H1 (cell line): ENCODE measurements at regions not wholly inside any gene's neighbourhood (a gene's known extent, or its start where the extent isn't known, plus 50 kb on each side); places are given as distances from the start of the nearest gene placed in this dataset.

Experiments used
- CTCF ChIA-PET: fragments of 300-600 bp; sonication (Branson Sonifier 250); formaldehyde crosslinking; loops from one replicate; lab custom pipeline; 2021; ENCODE audit not compliant: partially characterized antibody; lab: Charles Lee
- POLR2A ChIA-PET: fragments of 300-600 bp; sonication (Branson Sonifier 250); formaldehyde crosslinking; loops from one replicate; lab custom pipeline; 2021; ENCODE audit warnings: inconsistent platforms; ENCODE audit not compliant: partially characterized antibody; lab: Charles Lee
- DNase-seq, 2 experiments: peaks; one replicate each; pipeline versions ENCODE4 v3.0.0 to v3.0.0-alpha.2; 2010 to 2022; ENCODE audit warnings: low spot score in 2 of 2, low read depth in 1 of 2, mixed read lengths in 1 of 2
- FAIRE-seq: peaks from 2 replicates; lab custom pipeline; 2011; peaks lifted over from hg19 to GRCh38; lab: Jason Lieb, UNC
- H2AFZ ChIP-seq: 2 replicates; pipeline ENCODE4 v1.8.1; 2012; ENCODE audit warnings: low read length, inconsistent platforms
- H2AK5ac ChIP-seq: 2 replicates; pipeline ENCODE4 v1.6.1; 2013; ENCODE audit warnings: low read depth, low read length
- H2BK120ac ChIP-seq: replicated peaks from 2 replicates; pipeline ENCODE3; 2013; ENCODE audit warnings: low read depth, low read length, inconsistent platforms
- H2BK12ac ChIP-seq: 2 replicates; pipeline ENCODE4 v1.6.1; 2013; ENCODE audit warnings: low read depth, low read length
- H2BK15ac ChIP-seq: 2 replicates; pipeline ENCODE4 v1.6.1; 2013; ENCODE audit warnings: low read length
- H2BK20ac ChIP-seq: 2 replicates; pipeline ENCODE4 v1.6.1; 2013; ENCODE audit warnings: low read length
- H2BK5ac ChIP-seq: 2 replicates; pipeline ENCODE4 v1.6.1; 2013; ENCODE audit warnings: low read depth, low read length
- H3K14ac ChIP-seq: 2 replicates; pipeline ENCODE4 v1.6.1; 2013; ENCODE audit warnings: inconsistent platforms; ENCODE audit not compliant: insufficient read length
- H3K18ac ChIP-seq: 2 replicates; pipeline ENCODE4 v1.6.1; 2013; ENCODE audit warnings: low read length; ENCODE audit errors: extremely low read depth
- H3K23ac ChIP-seq: 2 replicates; pipeline ENCODE4 v1.6.1; 2013; ENCODE audit warnings: inconsistent platforms; ENCODE audit not compliant: insufficient read length
- H3K23me2 ChIP-seq: 2 replicates; pipeline ENCODE4 v1.6.1; 2013; ENCODE audit warnings: low read depth, low read length
- H3K27ac ChIP-seq: 2 replicates; pipeline ENCODE4 v1.6.1; 2011; ENCODE audit warnings: low read depth, low read length, inconsistent platforms
- H3K27me3 ChIP-seq, 4 experiments: replicated peaks in 1 of 4; 1 replicate in 1 of 4; 2 replicates in 3 of 4; pipeline versions ENCODE4 v1.6.1 to v1.8.1; 2011 to 2013; ENCODE audit warnings: low read length in 3 of 4, mild to moderate bottlenecking in 3 of 4, inconsistent platforms in 2 of 4, mixed read lengths in 2 of 4, moderate library complexity in 1 of 4; ENCODE audit not compliant: control insufficient read depth in 3 of 4, insufficient read depth in 3 of 4; ENCODE audit errors: extremely low read depth in 1 of 4
- H3K36me3 ChIP-seq, 4 experiments: 2 replicates each; pipeline versions ENCODE4 v1.6.1 to v1.8.1; 2011 to 2013; ENCODE audit warnings: mild to moderate bottlenecking in 4 of 4, low read length in 3 of 4, moderate library complexity in 2 of 4, control low read depth in 1 of 4, inconsistent platforms in 1 of 4; ENCODE audit not compliant: insufficient read depth in 4 of 4, control insufficient read depth in 2 of 4
- H3K4ac ChIP-seq: replicated peaks from 2 replicates; pipeline ENCODE3; 2013; ENCODE audit warnings: low read length, low read depth, mixed read lengths, inconsistent platforms; ENCODE audit not compliant: insufficient read length
- H3K4me1 ChIP-seq, 4 experiments: replicated peaks in 1 of 4; 1 replicate in 1 of 4; 2 replicates in 3 of 4; pipeline versions ENCODE4 v1.6.1 to v1.8.1; 2011 to 2013; ENCODE audit warnings: low read length in 3 of 4, inconsistent platforms in 2 of 4, mixed read lengths in 1 of 4; ENCODE audit not compliant: insufficient read depth in 4 of 4, control insufficient read depth in 3 of 4
- H3K4me2 ChIP-seq, 2 experiments: 2 replicates each; pipeline versions ENCODE4 v1.6.1 to v1.8.1; 2011 to 2013; ENCODE audit warnings: low read depth in 2 of 2, low read length in 2 of 2, control low read depth in 1 of 2, inconsistent platforms in 1 of 2, mild to moderate bottlenecking in 1 of 2; ENCODE audit not compliant: insufficient read depth in 1 of 2
- H3K4me3 ChIP-seq, 4 experiments: fragments of 200-600, 300-600 bp in 1 of 4; sonication (generic), shearing (Covaris generic), sonication (Bioruptor Twin) in 1 of 4; 2 replicates each; pipeline versions ENCODE4 v1.5.1 to v1.8.1; 2011 to 2016; ENCODE audit warnings: low read length in 4 of 4, low read depth in 3 of 4, control low read depth in 2 of 4, inconsistent platforms in 2 of 4, mild to moderate bottlenecking in 2 of 4, mixed read lengths in 1 of 4, moderate library complexity in 1 of 4; ENCODE audit not compliant: insufficient read depth in 2 of 4; ENCODE audit errors: extremely low read depth in 1 of 4
- H3K56ac ChIP-seq: replicated peaks from 2 replicates; pipeline ENCODE3; 2013; ENCODE audit warnings: low read depth, mild to moderate bottlenecking, mixed read lengths, low read length, inconsistent platforms; ENCODE audit not compliant: insufficient read length
- H3K79me1 ChIP-seq: 2 replicates; pipeline ENCODE4 v1.6.1; 2013; ENCODE audit warnings: low read depth, low read length, control low read depth
- H3K79me2 ChIP-seq, 2 experiments: 2 replicates each; pipeline versions ENCODE4 v1.6.1 to v1.8.1; 2012 to 2013; ENCODE audit warnings: low read length in 2 of 2, mild to moderate bottlenecking in 2 of 2, inconsistent platforms in 1 of 2; ENCODE audit not compliant: insufficient read depth in 2 of 2, control insufficient read depth in 1 of 2
- H3K9ac ChIP-seq, 4 experiments: replicated peaks in 1 of 4; 1 replicate in 1 of 4; 2 replicates in 3 of 4; pipeline versions ENCODE4 v1.6.1 to v1.8.1; 2011 to 2013; ENCODE audit warnings: low read depth in 3 of 4, low read length in 3 of 4, control low read depth in 2 of 4, mild to moderate bottlenecking in 2 of 4, moderate library complexity in 2 of 4, inconsistent platforms in 1 of 4; ENCODE audit errors: extremely low read depth in 1 of 4
- H3K9me3 ChIP-seq, 2 experiments: 2 replicates each; pipeline versions ENCODE4 v1.6.1 to v1.8.1; 2012 to 2013; ENCODE audit warnings: mild to moderate bottlenecking in 2 of 2, moderate library complexity in 2 of 2, control low read depth in 1 of 2, inconsistent platforms in 1 of 2, low read depth in 1 of 2, low read length in 1 of 2, mixed read lengths in 1 of 2; ENCODE audit not compliant: insufficient read depth in 2 of 2
- H4K20me1 ChIP-seq, 2 experiments: replicated peaks in 1 of 2; 2 replicates each; pipeline versions ENCODE3 to v1.8.1; 2011 to 2013; ENCODE audit warnings: inconsistent platforms in 2 of 2, low read length in 2 of 2, mild to moderate bottlenecking in 1 of 2; ENCODE audit not compliant: insufficient read depth in 2 of 2, control insufficient read depth in 1 of 2
- H4K5ac ChIP-seq: 2 replicates; pipeline ENCODE4 v1.6.1; 2013; ENCODE audit warnings: low read length, low read depth, mixed read lengths, inconsistent platforms; ENCODE audit not compliant: insufficient read length
- H4K8ac ChIP-seq: 2 replicates; pipeline ENCODE4 v1.8.0; 2013; ENCODE audit warnings: mild to moderate bottlenecking, moderate library complexity, low read length, inconsistent platforms; ENCODE audit not compliant: insufficient read depth; ENCODE audit errors: extremely low read depth
- H4K91ac ChIP-seq: replicated peaks from 2 replicates; pipeline ENCODE3; 2013; ENCODE audit warnings: low read length, mixed read lengths, inconsistent platforms; ENCODE audit not compliant: insufficient read length
- WGBS, 2 experiments: shearing (Covaris generic) in 1 of 2; methylation state at CpG; one replicate each; pipeline versions ENCODE4 v1.1.6 to v1.1.7; 2013 to 2015; ENCODE audit warnings: low lambda C conversion rate in 2 of 2, mixed read lengths in 2 of 2, inconsistent platforms in 1 of 2, low coverage in 1 of 2, missing lambda C conversion rate in 1 of 2; ENCODE audit not compliant: insufficient replicate concordance in 2 of 2, insufficient coverage in 1 of 2, insufficient read length in 1 of 2; ENCODE audit errors: extremely low coverage in 1 of 2, missing lambda C conversion rate in 1 of 2; 5-methylcytosine and 5-hydroxymethylcytosine counted together

- Histone ChIP-seq H4K91ac (no peak overlapping the region), H2AFZ (no peak overlapping the region), H2BK5ac (no peak overlapping the region), H2BK12ac (no peak overlapping the region), H3K27me3 (no peaks in the 10 kb centered on the region; a peak in 1 of 7 replicates), H3K4ac (no peak overlapping the region), H2BK20ac (no peak overlapping the region), H3K79me2 (no peaks in the 10 kb centered on the region), H3K4me3 (no peak overlapping the region), H3K23me2 (no peaks in the 10 kb centered on the region; the same call in 1 of the 2 replicates), H3K4me2 (no peak overlapping the region), H3K79me1 (no peaks in the 10 kb centered on the region), H3K4me1 (peaks cover 0 to 6% (median 3%) of the 10 kb centered on the region in 4 experiments; a peak in 3 of 7 replicates), H3K14ac (no peak overlapping the region), H3K18ac (no peak overlapping the region), H3K56ac (no peak overlapping the region), H3K9me3 (no peaks in the 10 kb centered on the region), H3K27ac (no peak overlapping the region), H4K5ac (no peak overlapping the region), H3K23ac (no peak overlapping the region), H2BK15ac (no peak overlapping the region), H2BK120ac (no peak overlapping the region), H2AK5ac (no peak overlapping the region), H4K20me1 (no peaks in the 10 kb centered on the region), H3K36me3 (no peaks in the 10 kb centered on the region), H3K9ac (no peak overlapping the region), H4K8ac (no peak overlapping the region)
- 88% methylated on average over 1 of the region's 1 CpG; no CpG with 5 or more reads in 1 of the 2 experiments for WGBS, 2 experiments
- CTCF ChIA-PET, result no interaction called here
- POLR2A ChIA-PET, result interaction anchor here (0.6 kb wide), 1 partner anchor 386 kb away, joined by 3 read pairs; no protein-coding TSS in a partner anchor
- DNase-seq (no peak), FAIRE-seq (no peak)
These were observed 202.8 kb upstream of the SVIL start for GRCh38 chr10:29837586-29837985.
